Sciatic nerve (tissue), 2 donors: ENCODE measurements at regions not wholly inside any gene's neighbourhood (a gene's known extent, or its start where the extent isn't known, plus 50 kb on each side); places are given as distances from the start of the nearest gene placed in this dataset.

Experiments used
- ATAC-seq: fragments of 200-7000 bp; cut with Tn5 transposase; one replicate; pipeline ENCODE4 v1.9.1; 2020; ENCODE audit warnings: mild to moderate bottlenecking, moderate library complexity
- DNase-seq: peaks from one replicate; pipeline ENCODE4 v3.0.0-alpha.2; 2020; ENCODE audit warnings: low spot score
- intact Hi-C: fragments of 100-400 bp; cut with DNase I; formaldehyde crosslinking; loops from one replicate; pipeline ENCODE4 v1.14.2; 2022
- donor health status: DM: no; HTN: no; CAD: no.
- donor health status: DM: no; HTN: no; CAD: no.

DNA sequence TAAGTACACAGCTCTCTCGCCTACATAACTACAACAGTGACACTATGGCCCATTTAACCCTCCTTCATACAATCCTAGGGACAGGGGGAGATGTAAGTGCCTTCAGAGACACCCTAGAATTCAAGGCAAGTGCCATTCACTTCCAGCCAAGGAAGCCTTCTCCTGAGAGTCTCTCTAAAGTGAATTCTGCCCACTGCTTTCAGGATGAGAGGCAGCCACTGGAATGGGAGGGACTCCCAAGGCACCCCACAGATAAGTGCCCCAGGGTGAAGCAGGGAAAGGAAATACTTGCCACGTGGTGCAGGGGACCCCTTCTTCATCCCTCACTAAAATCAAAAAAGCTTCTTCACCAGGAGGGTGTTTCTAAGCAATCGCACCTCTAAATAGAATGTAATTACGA lies 283.7 kb downstream of the ZNF608 start:
- intact Hi-C loops, result no loop called here
- DNase-seq (no peak), ATAC-seq (no peak)

DNA sequence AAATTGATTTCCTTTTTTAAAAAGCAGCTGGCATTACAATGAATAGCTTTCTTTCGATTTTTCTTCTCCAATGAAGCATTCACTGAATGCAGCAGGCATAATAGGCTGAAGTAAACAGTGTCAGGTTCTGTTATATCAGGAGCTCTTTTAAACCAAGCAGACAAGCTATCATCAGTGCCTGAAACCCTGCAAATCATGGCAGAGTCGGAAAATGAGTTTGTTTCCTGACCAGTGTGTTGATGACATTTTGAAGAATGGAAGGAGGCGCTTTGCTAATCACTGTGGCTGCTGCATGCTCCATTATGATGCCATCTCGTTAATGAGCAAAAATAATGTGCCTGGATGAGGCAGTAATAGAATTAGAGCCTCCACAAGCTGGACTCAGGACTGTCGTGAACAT lies 284.5 kb downstream of the ZNF608 start:
- DNase-seq, result no peak
- intact Hi-C loops, result no loop called here

DNA sequence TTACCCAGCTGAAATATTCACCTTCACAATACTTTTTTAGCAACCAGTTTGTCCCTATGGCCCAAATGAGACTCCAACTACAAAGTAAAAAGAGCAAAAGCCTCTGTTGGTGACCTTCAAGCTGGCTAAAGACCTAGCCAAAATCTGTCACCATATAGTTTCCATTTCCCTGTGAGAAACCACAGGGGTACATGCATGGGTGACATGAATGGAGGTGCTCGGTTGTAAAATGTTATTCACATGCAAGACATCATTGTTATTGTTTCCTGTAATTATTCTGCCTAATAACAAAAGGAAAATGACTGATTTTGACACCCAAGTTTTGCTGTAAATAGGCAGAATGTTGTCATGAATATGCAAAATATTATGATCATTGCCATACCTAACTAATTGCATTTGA lies 285.3 kb downstream of the ZNF608 start:
- DNase-seq (no peak), ATAC-seq (no peak)
- intact Hi-C loops, result no loop called here

More for the DNA sequence above, 284.5 kb downstream of the ZNF608 start:
- ATAC-seq, result no peak

GRCh38 chr5:124460642-124461041 lies 285.8 kb downstream of the ZNF608 start:
- intact Hi-C loops, result no loop called here
- no peak for DNase-seq
- ATAC-seq, result no peak

DNA sequence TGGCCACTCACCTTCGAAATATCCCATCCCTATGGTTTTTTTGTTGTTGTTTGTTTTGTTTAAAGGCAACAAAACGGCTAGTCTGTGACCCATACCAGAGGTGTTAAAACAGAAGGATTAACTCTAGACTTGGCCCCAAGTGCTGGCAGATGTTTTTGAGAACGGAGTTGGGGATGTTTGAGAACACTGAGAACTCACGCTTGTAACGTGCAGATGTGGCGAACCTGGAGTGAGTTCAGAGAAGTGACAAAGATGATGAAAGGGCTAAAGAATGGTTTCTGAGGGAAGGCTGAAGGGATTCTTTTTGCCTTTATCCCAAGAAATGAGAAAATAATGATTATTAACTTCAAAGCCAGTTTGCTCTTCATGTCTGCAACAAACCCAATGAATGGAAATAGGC lies 286.5 kb downstream of the ZNF608 start:
- DNase-seq (no peak), ATAC-seq (peak; percentile 58)
- intact Hi-C loops, result no loop called here

GRCh38 chr5:124457901-124458300 lies 288.5 kb downstream of the ZNF608 start:
- DNase-seq (no peak), ATAC-seq (no peak)
- intact Hi-C loops, result no loop called here

- no peak for ATAC-seq
- intact Hi-C loops, result no loop called here
- DNase-seq, result no peak
These were observed 289.3 kb downstream of the ZNF608 start for GRCh38 chr5:124457101-124457500.

DNA sequence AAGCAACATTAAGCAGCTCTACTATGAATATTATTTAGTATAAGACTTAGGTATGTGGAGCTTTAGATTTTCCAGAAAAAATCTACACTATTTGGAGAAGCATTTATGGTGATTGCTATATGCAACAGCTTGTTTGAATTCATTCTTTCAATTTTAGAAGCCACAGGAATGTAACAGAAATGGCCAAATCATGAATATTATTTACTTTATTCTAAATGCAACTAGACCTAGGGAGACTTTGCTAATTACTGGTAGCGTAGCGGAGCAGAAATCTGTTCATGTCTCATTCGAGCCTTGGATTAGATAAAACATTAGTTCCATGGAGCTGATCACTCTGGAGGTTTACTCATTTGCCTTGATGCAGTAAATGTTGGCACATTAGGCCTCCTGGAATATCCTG lies 290.2 kb downstream of the ZNF608 start:
- no peak for ATAC-seq
- no peak for DNase-seq
- intact Hi-C loops, result no loop called here

GRCh38 chr5:124454081-124454480 lies 292.4 kb downstream of the ZNF608 start:
- ATAC-seq, result no peak
- no peak for DNase-seq
- intact Hi-C loops, result no loop called here

GRCh38 chr5:124453221-124454051 lies 293.0 kb downstream of the ZNF608 start:
- DNase-seq (no peak), ATAC-seq (no peak)
- intact Hi-C loops, result no loop called here

- DNase-seq (no peak), ATAC-seq (no peak)
- intact Hi-C loops, result no loop called here
These were observed 294.0 kb downstream of the ZNF608 start for GRCh38 chr5:124452412-124452811.

DNA sequence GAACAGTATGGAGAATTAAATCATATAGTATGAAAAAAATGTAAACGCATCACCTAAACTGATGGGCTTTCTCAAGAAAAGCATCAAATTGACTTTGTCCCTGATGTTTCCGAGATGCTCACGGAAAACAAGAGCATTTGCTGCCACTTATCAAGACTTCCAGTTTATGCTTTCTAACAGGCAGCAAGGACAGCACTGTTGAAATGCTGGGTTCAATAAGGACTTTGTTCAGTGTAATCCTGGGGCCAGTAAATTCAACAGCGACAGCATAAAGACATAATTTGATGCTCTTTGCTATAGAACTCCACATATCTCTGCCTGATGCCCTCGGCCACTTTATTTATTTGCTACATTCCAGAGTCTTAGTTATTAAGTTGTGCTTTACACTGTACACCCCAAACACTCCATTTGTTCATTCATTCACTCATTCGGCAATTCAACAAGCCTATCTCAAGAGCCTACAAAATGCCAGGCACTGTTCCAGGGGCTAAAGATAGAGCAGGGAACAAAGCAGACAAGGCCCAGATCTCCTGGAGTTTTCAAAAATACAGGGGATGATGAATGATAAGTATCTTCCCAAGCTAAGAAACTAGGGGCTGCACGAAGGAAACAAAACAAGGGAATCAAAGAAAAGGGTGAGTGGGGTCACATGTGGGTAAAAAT lies 294.6 kb downstream of the ZNF608 start:
- no peak for ATAC-seq
- intact Hi-C loops, result no loop called here
- no peak for DNase-seq

DNA sequence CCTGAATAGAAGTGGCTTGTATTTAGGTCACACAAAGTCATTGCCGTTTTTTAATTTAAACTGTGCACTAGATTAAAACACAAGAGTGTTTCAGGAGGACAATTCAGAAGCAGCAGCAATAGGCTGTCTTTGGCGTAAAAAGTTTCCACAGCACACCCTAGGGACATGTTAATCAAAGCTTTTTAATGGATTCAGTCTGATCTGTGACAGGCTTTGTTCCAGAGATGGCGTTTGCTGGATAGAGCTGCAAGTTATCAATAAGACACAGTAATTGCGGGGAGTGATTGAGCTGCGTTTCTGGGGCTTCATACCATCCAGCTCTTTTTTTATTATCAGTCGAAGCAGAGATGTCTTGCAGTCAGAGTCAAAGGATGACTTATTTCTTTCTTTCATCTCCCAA lies 300.3 kb downstream of the ZNF608 start:
- ATAC-seq, result no peak
- no peak for DNase-seq
- intact Hi-C loops, result no loop called here

GRCh38 chr5:124445070-124445619 lies 301.3 kb downstream of the ZNF608 start:
- intact Hi-C loops, result no loop called here
- no peak for ATAC-seq
- DNase-seq, result no peak

GRCh38 chr5:124444147-124444775 lies 302.2 kb downstream of the ZNF608 start:
- no peak for ATAC-seq
- no peak for DNase-seq
- intact Hi-C loops, result no loop called here

- intact Hi-C loops, result no loop called here
- DNase-seq (no peak), ATAC-seq (no peak)
These were observed 306.0 kb downstream of the ZNF608 start for GRCh38 chr5:124440471-124440870.

GRCh38 chr5:124439609-124440008 lies 306.8 kb downstream of the ZNF608 start:
- no peak for ATAC-seq
- DNase-seq, result no peak
- intact Hi-C loops, result no loop called here

- DNase-seq (no peak), ATAC-seq (no peak)
- intact Hi-C loops, result no loop called here
These were observed 307.5 kb downstream of the ZNF608 start for GRCh38 chr5:124438903-124439281.

- no peak for ATAC-seq
- intact Hi-C loops, result no loop called here
- no peak for DNase-seq
These were observed 308.2 kb downstream of the ZNF608 start for GRCh38 chr5:124438026-124438902.
